GM23338 (cell line): ENCODE measurements at regions not wholly inside any gene's neighbourhood (a gene's known extent, or its start where the extent isn't known, plus 50 kb on each side); places are given as distances from the start of the nearest gene placed in this dataset.

ENCODE experiments used
- CREB1 ChIP-seq: fragments of 250-450 bp; sonication (Bioruptor Pico); IDR thresholded peaks from 2 replicates; pipeline ENCODE4 v1.5.0; 2020; ENCODE audit warnings: low read depth, mild to moderate bottlenecking, moderate library complexity
- CTCF ChIP-seq, 2 experiments: fragments of 200-600 bp in 1 of 2; sonication (generic) in 1 of 2; conservative IDR thresholded peaks; 2 replicates each; pipeline versions ENCODE4 v1.5.1 to v1.6.1; 2016 to 2017; ENCODE audit warnings: antibody characterized with exemption in 2 of 2, low read depth in 2 of 2, mild to moderate bottlenecking in 2 of 2, moderate library complexity in 1 of 2
- JUNB ChIP-seq: IDR thresholded peaks from one replicate; pipeline ENCODE4 v1.6.1; 2016; ENCODE audit warnings: antibody characterized with exemption; ENCODE audit not compliant: unreplicated experiment
- POLR2AphosphoS5 ChIP-seq: IDR thresholded peaks from 2 replicates; pipeline ENCODE4 v1.6.1; 2016; ENCODE audit warnings: antibody characterized with exemption, low read depth
- REST ChIP-seq: IDR thresholded peaks from one replicate; pipeline ENCODE4 v1.6.1; 2018; ENCODE audit warnings: antibody characterized with exemption; ENCODE audit not compliant: unreplicated experiment
- ZNF331 ChIP-seq: fragments of 250-450 bp; sonication (Bioruptor Pico); IDR thresholded peaks from 2 replicates; pipeline ENCODE4 v1.5.0; 2020; ENCODE audit warnings: low read depth, mild to moderate bottlenecking, moderate library complexity

- TF ChIP-seq CTCF (conservative IDR thresholded peaks at IDR 0.05; ENCODE audit: low read depth in 2 of 2) (no peak), REST (no peak), CREB1 (no peak), JUNB (no peak), ZNF331 (CRISPR knock-in tag) (no peak), POLR2AphosphoS5 (no peak)
These were observed 128.6 kb upstream of the NYAP2 start for GRCh38 chr2:225270861-225271260.
